DOHH2 (cell line): ENCODE measurements at regions not wholly inside any gene's neighbourhood (a gene's known extent, or its start where the extent isn't known, plus 50 kb on each side); places are given as distances from the start of the nearest gene placed in this dataset.

ENCODE experiments used
- H3F3A ChIP-seq: fragments of 200-600 bp; sonication (generic), shearing (Covaris generic); 2 replicates; pipeline ENCODE4 v1.6.0; 2016; ENCODE audit warnings: antibody characterized with exemption, mild to moderate bottlenecking; ENCODE audit not compliant: control insufficient read depth, insufficient read depth
- H3K27ac ChIP-seq: fragments of 200-600 bp; sonication (generic); 2 replicates; pipeline ENCODE4 v1.5.1; 2014; ENCODE audit warnings: low read depth, mild to moderate bottlenecking, low read length, moderate library complexity
- H3K27me3 ChIP-seq: fragments of 200-600 bp; sonication (generic); 2 replicates; pipeline ENCODE4 v1.6.1; 2014; ENCODE audit warnings: mild to moderate bottlenecking, low read length, mixed read lengths; ENCODE audit not compliant: control insufficient read depth
- H3K36me3 ChIP-seq: fragments of 200-600 bp; sonication (generic); 2 replicates; pipeline ENCODE4 v1.6.1; 2014; ENCODE audit warnings: mild to moderate bottlenecking, low read length, moderate library complexity, mixed read lengths; ENCODE audit not compliant: control insufficient read depth
- H3K4me1 ChIP-seq: fragments of 200-600 bp; sonication (generic); 2 replicates; pipeline ENCODE4 v1.6.1; 2014; ENCODE audit warnings: mild to moderate bottlenecking, low read length, mixed read lengths; ENCODE audit not compliant: control insufficient read depth
- H3K4me2 ChIP-seq: fragments of 200-600 bp; sonication (generic); 2 replicates; pipeline ENCODE4 v1.6.0; 2014; ENCODE audit warnings: mild to moderate bottlenecking, low read length, moderate library complexity
- H3K4me3 ChIP-seq: fragments of 200-600 bp; sonication (generic); 2 replicates; pipeline ENCODE4 v1.5.1; 2014; ENCODE audit warnings: mild to moderate bottlenecking, low read length, mixed read lengths
- H3K79me2 ChIP-seq: fragments of 200-600 bp; sonication (generic); 2 replicates; pipeline ENCODE4 v1.6.1; 2014; ENCODE audit warnings: mild to moderate bottlenecking, low read length, mixed read lengths; ENCODE audit not compliant: control insufficient read depth
- H3K9me2 ChIP-seq: fragments of 200-600 bp; sonication (generic); replicated peaks from 2 replicates; pipeline ENCODE4 v1.6.1; 2014; ENCODE audit warnings: mild to moderate bottlenecking, low read length, mixed read lengths; ENCODE audit not compliant: control insufficient read depth
- H3K9me3 ChIP-seq: fragments of 200-600 bp; sonication (generic); 2 replicates; pipeline ENCODE4 v1.6.1; 2014; ENCODE audit warnings: antibody characterized with exemption, low read length, mixed read lengths; ENCODE audit not compliant: control insufficient read depth, insufficient read depth
- H4K20me1 ChIP-seq: fragments of 200-600 bp; sonication (generic); 2 replicates; pipeline ENCODE4 v1.6.0; 2014; ENCODE audit warnings: low read depth, mild to moderate bottlenecking, antibody characterized with exemption, low read length, moderate library complexity; ENCODE audit not compliant: control insufficient read depth, insufficient read depth
- EZH2phosphoT487 ChIP-seq: fragments of 200-600 bp; sonication (generic); IDR thresholded peaks from 2 replicates; pipeline ENCODE4 v1.6.1; 2017; ENCODE audit warnings: borderline replicate concordance, mild to moderate bottlenecking, antibody characterized with exemption, low read length, moderate library complexity, mixed read lengths
- TF ChIP-seq, protein P1 (sequence below): fragments of 200-600 bp; sonication (generic); IDR thresholded peaks from one replicate; pipeline ENCODE4 v1.5.1; 2014; ENCODE audit warnings: antibody characterized with exemption, mild to moderate bottlenecking, low read depth, low read length; ENCODE audit not compliant: poor library complexity, severe bottlenecking

DNA sequence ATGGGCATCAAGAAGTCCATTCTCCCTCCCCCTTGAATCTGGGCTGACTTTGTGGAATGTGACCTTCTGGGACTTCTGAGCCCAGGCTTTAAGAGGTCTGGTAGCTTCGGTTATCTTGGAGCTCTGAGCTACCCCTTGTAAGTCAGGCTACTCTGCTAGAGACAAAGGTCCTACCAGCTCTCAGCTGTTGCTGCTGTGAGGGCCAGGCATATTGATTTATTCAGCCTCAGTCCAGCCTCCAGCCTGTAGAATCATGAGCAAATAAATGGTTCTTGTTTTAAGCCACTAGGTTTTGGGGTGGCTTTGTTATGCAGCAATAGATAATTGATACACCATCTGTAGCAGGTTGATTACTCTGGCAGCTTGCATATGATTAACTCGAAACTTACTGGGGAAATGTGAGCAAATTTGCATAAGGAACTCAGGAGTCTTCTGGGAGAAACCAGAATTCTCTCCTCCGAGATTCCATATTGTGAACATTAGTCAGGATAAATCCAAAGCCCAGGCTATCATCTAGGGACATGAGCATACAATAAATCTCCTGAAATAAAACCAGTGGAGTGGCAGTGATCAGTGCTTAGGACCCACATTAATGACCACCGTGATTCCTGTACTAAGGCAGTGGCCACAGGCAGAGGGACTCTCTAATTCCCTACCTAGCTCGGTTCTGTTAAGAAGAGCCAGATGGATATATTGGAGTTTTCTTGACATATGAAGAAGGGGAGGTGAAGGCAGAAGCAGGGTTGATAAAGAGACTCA lies 336.1 kb downstream of the CDC5L start:
- Histone ChIP-seq H4K20me1 (no peaks in the 10 kb centered on the region), H3K27me3 (peaks cover 13% of the 10 kb centered on the region), H3F3A (no peaks in the 10 kb centered on the region), H3K36me3 (no peaks in the 10 kb centered on the region), H3K9me2 (no peaks in the 10 kb centered on the region), H3K4me1 (no peaks in the 10 kb centered on the region), H3K9me3 (no peaks in the 10 kb centered on the region), H3K27ac (no peak overlapping the region), H3K4me3 (no peak overlapping the region), H3K4me2 (no peak overlapping the region), H3K79me2 (no peaks in the 10 kb centered on the region)
- TF ChIP-seq, protein P1, sequence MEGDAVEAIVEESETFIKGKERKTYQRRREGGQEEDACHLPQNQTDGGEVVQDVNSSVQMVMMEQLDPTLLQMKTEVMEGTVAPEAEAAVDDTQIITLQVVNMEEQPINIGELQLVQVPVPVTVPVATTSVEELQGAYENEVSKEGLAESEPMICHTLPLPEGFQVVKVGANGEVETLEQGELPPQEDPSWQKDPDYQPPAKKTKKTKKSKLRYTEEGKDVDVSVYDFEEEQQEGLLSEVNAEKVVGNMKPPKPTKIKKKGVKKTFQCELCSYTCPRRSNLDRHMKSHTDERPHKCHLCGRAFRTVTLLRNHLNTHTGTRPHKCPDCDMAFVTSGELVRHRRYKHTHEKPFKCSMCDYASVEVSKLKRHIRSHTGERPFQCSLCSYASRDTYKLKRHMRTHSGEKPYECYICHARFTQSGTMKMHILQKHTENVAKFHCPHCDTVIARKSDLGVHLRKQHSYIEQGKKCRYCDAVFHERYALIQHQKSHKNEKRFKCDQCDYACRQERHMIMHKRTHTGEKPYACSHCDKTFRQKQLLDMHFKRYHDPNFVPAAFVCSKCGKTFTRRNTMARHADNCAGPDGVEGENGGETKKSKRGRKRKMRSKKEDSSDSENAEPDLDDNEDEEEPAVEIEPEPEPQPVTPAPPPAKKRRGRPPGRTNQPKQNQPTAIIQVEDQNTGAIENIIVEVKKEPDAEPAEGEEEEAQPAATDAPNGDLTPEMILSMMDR, result no peak
- no peak for TF ChIP-seq EZH2phosphoT487

DNA sequence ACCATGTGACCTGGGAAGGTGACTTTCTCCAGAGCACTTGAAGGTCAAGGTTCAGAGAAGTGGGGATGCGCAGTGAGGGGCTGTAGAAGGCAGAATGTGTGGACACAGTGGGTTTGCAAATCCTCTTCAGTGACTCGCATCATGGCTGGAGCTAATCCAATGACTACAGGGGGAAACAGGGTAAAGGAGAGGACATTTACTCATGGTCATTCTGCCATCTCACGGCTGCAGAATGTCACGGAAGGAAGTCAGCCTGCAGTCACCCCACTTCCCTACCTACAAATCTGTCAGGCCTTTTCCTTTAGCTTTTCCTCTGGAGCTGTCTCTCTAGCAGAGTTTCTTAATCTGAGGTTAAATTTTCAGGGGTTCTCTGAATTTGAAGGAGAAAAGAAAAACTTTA lies 337.6 kb downstream of the CDC5L start:
- Histone ChIP-seq H3K4me2 (no peak overlapping the region), H3F3A (no peaks in the 10 kb centered on the region), H3K36me3 (no peaks in the 10 kb centered on the region), H3K27ac (no peak overlapping the region), H3K9me2 (no peaks in the 10 kb centered on the region), H4K20me1 (no peaks in the 10 kb centered on the region), H3K9me3 (no peaks in the 10 kb centered on the region), H3K27me3 (peaks cover 13% of the 10 kb centered on the region), H3K79me2 (no peaks in the 10 kb centered on the region), H3K4me3 (no peak overlapping the region), H3K4me1 (no peaks in the 10 kb centered on the region)
- TF ChIP-seq, protein P1, result no peak
- TF ChIP-seq EZH2phosphoT487, result no peak

DNA sequence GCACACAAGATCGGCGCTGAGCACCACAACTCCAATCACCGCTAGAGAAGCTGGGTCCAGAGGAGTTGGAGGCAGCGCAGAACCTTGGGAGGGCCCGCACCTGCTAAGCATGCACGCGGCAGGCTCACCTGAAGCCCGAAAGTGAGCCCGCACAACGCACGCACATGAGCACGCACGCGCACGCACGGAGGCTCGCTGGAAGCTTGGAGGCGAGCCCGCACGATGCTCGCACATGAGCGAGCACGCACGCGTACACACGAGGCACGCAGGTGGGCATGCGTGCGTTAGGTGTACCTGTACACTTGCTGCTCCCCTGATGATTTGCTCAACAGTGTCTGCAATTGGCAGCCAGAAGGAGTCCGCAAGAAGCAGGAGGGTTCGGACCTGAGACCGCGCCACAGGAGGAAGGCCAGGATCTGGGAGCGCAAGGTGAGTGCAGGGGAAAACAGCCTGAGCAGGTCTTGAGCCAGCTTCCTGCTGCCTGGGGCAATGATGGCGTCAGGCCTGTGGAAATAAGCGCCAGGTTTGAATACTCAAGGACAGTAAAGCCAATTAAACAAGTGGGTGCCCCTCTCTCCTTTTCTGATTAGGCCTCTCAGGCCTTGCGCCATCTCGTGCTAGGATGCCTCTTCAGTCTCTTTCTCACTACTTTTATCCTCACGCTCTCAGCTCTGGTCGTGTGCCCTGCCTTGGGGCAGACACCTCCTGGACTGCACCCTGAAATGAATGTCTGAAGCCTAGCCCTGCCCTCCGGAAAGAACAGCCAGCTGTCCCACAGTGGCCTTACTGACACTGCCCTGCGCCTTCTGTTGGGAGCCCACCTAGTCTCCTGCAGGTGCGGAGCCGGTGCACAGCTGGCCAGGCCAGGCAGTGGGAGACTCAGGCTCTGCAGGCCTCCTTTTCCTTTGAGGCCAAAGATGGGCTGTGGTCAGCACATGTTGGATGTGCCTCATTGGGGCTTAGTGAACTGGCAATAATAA lies 340.4 kb downstream of the CDC5L start:
- Histone ChIP-seq H3K4me2 (no peak overlapping the region), H4K20me1 (no peaks in the 10 kb centered on the region), H3K27ac (no peak overlapping the region), H3F3A (no peaks in the 10 kb centered on the region), H3K27me3 (peaks cover 10% of the 10 kb centered on the region), H3K4me3 (no peak overlapping the region), H3K4me1 (no peaks in the 10 kb centered on the region), H3K79me2 (no peaks in the 10 kb centered on the region), H3K9me3 (no peaks in the 10 kb centered on the region), H3K36me3 (no peaks in the 10 kb centered on the region), H3K9me2 (no peaks in the 10 kb centered on the region)
- no peak for TF ChIP-seq EZH2phosphoT487
- TF ChIP-seq, protein P1, result no peak
